Suprapubic skin (tissue), 3 donors: ENCODE measurements at regions not wholly inside any gene's neighbourhood (a gene's known extent, or its start where the extent isn't known, plus 50 kb on each side); places are given as distances from the start of the nearest gene placed in this dataset.

Experiments used
- CTCF ChIP-seq, 2 donors: fragments of 200-600 bp in 1 of 2; fragments of 450-650 bp in 1 of 2; sonication (generic) in 1 of 2; IDR thresholded peaks; one replicate each; pipeline ENCODE4 v1.5.1; 2016 to 2019; ENCODE audit warnings: antibody characterized with exemption in 2 of 2, mild to moderate bottlenecking in 1 of 2, moderate library complexity in 1 of 2
- POLR2AphosphoS5 ChIP-seq, 3 donors: sonication (generic); formaldehyde crosslinking; IDR thresholded peaks; one replicate each; pipeline ENCODE4 v1.6.1; 2017; ENCODE audit warnings: antibody characterized with exemption in 3 of 3

- no peak for TF ChIP-seq POLR2AphosphoS5 (IDR thresholded peaks at IDR 0.05)
- no peak for TF ChIP-seq CTCF (IDR thresholded peaks at IDR 0.05)
These were observed 92.0 kb upstream of the RAB12 start for GRCh38 chr18:8517276-8517675.
